Fibroblast of lung (primary cell): ENCODE measurements at regions not wholly inside any gene's neighbourhood (a gene's known extent, or its start where the extent isn't known, plus 50 kb on each side); places are given as distances from the start of the nearest gene placed in this dataset.

ENCODE experiments used
- DNase-seq, 2 donors: peaks; one replicate each; pipeline versions ENCODE4 v3.0.0 to v3.0.0-alpha.2; 2010; ENCODE audit warnings: low read depth in 2 of 2
- H2AFZ ChIP-seq: 2 replicates; pipeline ENCODE4 v1.5.1; 2012; ENCODE audit warnings: low read length, control low read depth, inconsistent platforms
- H3K27ac ChIP-seq: 2 replicates; pipeline ENCODE4 v1.5.1; 2011; ENCODE audit warnings: low read length, control low read depth; ENCODE audit not compliant: insufficient read depth
- H3K27me3 ChIP-seq: 2 replicates; pipeline ENCODE4 v1.5.1; 2011; ENCODE audit warnings: mild to moderate bottlenecking, low read length; ENCODE audit not compliant: control insufficient read depth, insufficient read depth
- H3K36me3 ChIP-seq: 2 replicates; pipeline ENCODE4 v1.5.1; 2011; ENCODE audit warnings: low read length; ENCODE audit not compliant: control insufficient read depth, insufficient read depth
- H3K4me1 ChIP-seq: 2 replicates; pipeline ENCODE4 v1.5.1; 2011; ENCODE audit warnings: low read length; ENCODE audit not compliant: control insufficient read depth, insufficient read depth; ENCODE audit errors: extremely low read depth
- H3K4me2 ChIP-seq: 2 replicates; pipeline ENCODE4 v1.5.1; 2011; ENCODE audit warnings: low read length, control low read depth; ENCODE audit not compliant: insufficient read depth; ENCODE audit errors: extremely low read depth
- H3K4me3 ChIP-seq, 4 experiments: fragments of 200-600 bp in 1 of 4; sonication (generic) in 1 of 4; replicated peaks in 1 of 4; 2 replicates each; pipeline ENCODE4 v1.5.1; 2011 to 2016; ENCODE audit warnings: low read length in 4 of 4, low read depth in 3 of 4, mild to moderate bottlenecking in 3 of 4, control low read depth in 2 of 4, inconsistent platforms in 1 of 4, mixed read lengths in 1 of 4; ENCODE audit not compliant: insufficient read depth in 1 of 4; ENCODE audit errors: control extremely low read depth in 1 of 4
- H3K79me2 ChIP-seq: 2 replicates; pipeline ENCODE4 v1.5.1; 2012; ENCODE audit warnings: mild to moderate bottlenecking, low read length, inconsistent platforms; ENCODE audit not compliant: control insufficient read depth, insufficient read depth
- H3K9ac ChIP-seq: 2 replicates; pipeline ENCODE4 v1.5.1; 2011; ENCODE audit warnings: mild to moderate bottlenecking, low read length, control low read depth; ENCODE audit not compliant: insufficient read depth
- H3K9me3 ChIP-seq: 2 replicates; pipeline ENCODE4 v1.5.1; 2012; ENCODE audit warnings: low read depth, low read length; ENCODE audit not compliant: control insufficient read depth, insufficient read depth
- H4K20me1 ChIP-seq: 2 replicates; pipeline ENCODE4 v1.5.1; 2011; ENCODE audit warnings: low read length; ENCODE audit not compliant: control insufficient read depth, insufficient read depth; ENCODE audit errors: extremely low read depth
- CTCF ChIP-seq, 2 donors: IDR thresholded peaks in 1 of 2; conservative IDR thresholded peaks in 1 of 2; 1 replicate in 1 of 2; 2 replicates in 1 of 2; pipeline ENCODE4 v1.5.1; 2011 to 2012; ENCODE audit warnings: low read length in 2 of 2, control low read depth in 1 of 2, inconsistent platforms in 1 of 2, low read depth in 1 of 2, mild to moderate bottlenecking in 1 of 2
- EZH2 ChIP-seq: IDR thresholded peaks from 2 replicates; pipeline ENCODE4 v1.5.1; 2012; ENCODE audit warnings: low read length, control low read depth, mild to moderate bottlenecking; ENCODE audit errors: missing control alignments

DNA sequence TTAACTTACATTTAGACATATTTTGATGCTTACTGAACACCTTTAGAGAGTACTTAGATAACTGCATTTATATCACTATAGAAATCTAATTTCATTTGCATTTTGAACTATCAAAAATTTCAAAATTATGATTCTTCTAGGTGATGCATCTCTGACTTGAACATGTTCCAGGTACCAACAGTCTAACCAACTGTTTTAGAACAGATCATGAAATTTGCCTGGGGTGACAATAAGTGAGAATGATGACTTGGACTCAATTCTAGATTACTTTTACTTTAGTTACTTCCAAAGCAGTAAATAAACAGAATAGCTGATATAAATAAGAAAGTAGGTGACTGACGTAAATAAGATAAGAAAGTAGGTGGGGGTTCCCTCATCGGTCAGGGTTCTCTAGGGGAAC is 307.8 kb downstream of the BCHE start:
- Histone ChIP-seq H2AFZ (no peak overlapping the region), H3K9ac (no peak overlapping the region), H3K4me2 (no peak overlapping the region), H3K27ac (no peak overlapping the region), H3K36me3 (no peaks in the 10 kb centered on the region), H3K79me2 (no peaks in the 10 kb centered on the region), H3K27me3 (no peaks in the 10 kb centered on the region), H3K4me1 (no peaks in the 10 kb centered on the region), H3K4me3 (no peak overlapping the region), H3K9me3 (no peaks in the 10 kb centered on the region), H4K20me1 (no peaks in the 10 kb centered on the region)
- no peak for DNase-seq
- TF ChIP-seq EZH2 (no peak), CTCF (conservative IDR thresholded peaks at IDR 0.05 in 1 of 2, IDR thresholded peaks at IDR 0.05 in 1 of 2; ENCODE audit: low read depth in 1 of 2, low read length in 2 of 2) (no peak)

DNA sequence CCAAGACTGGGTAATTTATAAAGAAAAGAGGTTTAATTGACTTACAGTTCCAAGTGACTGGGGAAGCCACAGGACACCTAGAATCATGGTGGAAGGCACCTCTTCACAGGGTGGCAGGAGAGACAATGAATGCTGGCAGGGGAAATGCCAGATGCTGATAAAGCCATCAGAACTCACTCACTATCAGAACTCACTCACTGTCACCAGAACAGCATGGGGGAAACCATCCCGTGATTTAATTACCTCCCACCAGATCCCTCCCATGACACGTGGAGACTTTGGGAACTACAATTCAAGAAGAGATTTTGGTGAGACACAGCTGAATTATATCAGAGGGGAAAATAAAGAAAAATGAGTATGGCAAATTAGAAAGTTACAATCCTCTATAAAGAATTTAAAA is 310.9 kb downstream of the BCHE start:
- TF ChIP-seq EZH2 (no peak), CTCF (conservative IDR thresholded peaks at IDR 0.05 in 1 of 2, IDR thresholded peaks at IDR 0.05 in 1 of 2; ENCODE audit: low read depth in 1 of 2, low read length in 2 of 2) (no peak)
- Histone ChIP-seq H3K9ac (no peak overlapping the region), H3K79me2 (no peaks in the 10 kb centered on the region), H4K20me1 (no peaks in the 10 kb centered on the region), H2AFZ (no peak overlapping the region), H3K27me3 (no peaks in the 10 kb centered on the region), H3K4me3 (no peak overlapping the region), H3K27ac (no peak overlapping the region), H3K36me3 (no peaks in the 10 kb centered on the region), H3K9me3 (no peaks in the 10 kb centered on the region), H3K4me2 (no peak overlapping the region), H3K4me1 (no peaks in the 10 kb centered on the region)
- no peak for DNase-seq

DNA sequence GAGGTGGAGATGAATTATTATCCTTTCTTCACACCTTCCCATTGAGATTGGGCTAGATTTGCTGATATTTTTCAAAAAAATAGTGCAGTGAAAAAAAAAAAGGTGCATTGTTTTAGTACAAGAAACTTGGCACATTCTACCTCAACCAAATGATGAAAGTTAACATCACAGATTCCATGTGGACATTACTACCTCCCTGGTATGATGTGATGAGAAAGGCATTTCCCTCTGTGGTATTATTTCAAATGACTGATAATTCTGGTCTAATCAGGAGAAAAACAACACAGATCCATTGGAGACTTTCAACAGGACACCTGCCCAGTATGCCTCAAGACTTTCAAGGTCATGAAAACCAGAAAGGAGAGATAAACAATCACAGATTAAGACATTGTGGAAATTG is 313.4 kb downstream of the BCHE start:
- no peak overlapping the region for H3K9ac ChIP-seq
- H2AFZ ChIP-seq: no peak overlapping the region
- no peaks in the 10 kb centered on the region for H3K27me3 ChIP-seq
- DNase-seq: peak; percentile 40 to 74
- H4K20me1 ChIP-seq: no peaks in the 10 kb centered on the region
- H3K4me3 ChIP-seq: no peak overlapping the region
- H3K36me3 ChIP-seq: no peaks in the 10 kb centered on the region
- H3K4me1 ChIP-seq: no peaks in the 10 kb centered on the region
- no peaks in the 10 kb centered on the region for H3K79me2 ChIP-seq
- H3K27ac ChIP-seq: no peak overlapping the region
- H3K4me2 ChIP-seq: no peak overlapping the region
- TF ChIP-seq EZH2 (no peak), CTCF (conservative IDR thresholded peaks at IDR 0.05 in 1 of 2, IDR thresholded peaks at IDR 0.05 in 1 of 2; ENCODE audit: low read depth in 1 of 2, low read length in 2 of 2) (no peak)
- H3K9me3 ChIP-seq: no peaks in the 10 kb centered on the region
